NCI-H1930 (cell line): ENCODE measurements at regions not wholly inside any gene's neighbourhood (a gene's known extent, or its start where the extent isn't known, plus 50 kb on each side); places are given as distances from the start of the nearest gene placed in this dataset.

Source experiments
- DNase-seq, 2 experiments: peaks; one replicate each; lab custom pipeline; 2025; lab: John Stamatoyannopoulos, UW

DNA sequence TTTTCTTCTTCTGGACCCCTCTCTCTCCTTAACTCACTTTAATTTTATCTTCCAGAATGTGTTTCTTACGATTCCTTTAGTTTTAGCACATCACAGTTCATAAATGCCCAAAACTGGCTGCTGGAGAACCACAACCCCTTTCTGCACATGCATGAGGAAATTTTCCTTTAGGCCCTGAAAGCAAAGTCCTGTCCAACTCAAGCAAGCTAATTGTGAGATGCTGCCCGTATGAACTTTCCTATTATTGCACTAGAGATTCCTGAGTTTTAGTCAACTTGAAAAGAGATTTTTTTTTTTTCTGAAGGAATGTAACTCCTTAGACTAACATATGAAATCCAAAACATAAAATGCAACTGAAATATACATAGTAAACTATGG lies 52.1 kb upstream of the DAB2 start:
- DNase-seq, result no peak

GRCh38 chr5:39475881-39476842 lies 51.4 kb upstream of the DAB2 start:
- no peak for DNase-seq

DNA sequence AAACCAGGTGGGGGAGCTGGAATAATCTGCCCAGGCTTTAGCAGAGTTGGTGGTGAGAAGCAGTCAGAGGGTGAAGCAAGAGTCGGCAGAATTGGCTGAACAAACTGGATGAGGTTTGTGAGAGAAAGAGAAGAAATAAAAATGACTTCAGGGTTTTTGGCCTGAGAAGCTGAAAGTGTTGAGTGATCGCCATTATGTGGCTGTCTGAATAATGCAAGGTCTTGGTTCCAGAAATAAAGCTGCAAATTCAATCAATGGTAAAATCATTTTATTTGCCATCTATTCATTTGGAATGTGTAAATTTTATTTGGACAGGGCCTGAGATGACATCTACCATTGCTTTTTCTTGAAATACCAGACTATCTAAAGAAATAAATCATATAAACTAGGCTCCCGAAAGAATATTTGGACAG lies 50.4 kb upstream of the DAB2 start:
- DNase-seq, result no peak
